Heart left ventricle (tissue), 16 donors: ENCODE measurements at regions not wholly inside any gene's neighbourhood (a gene's known extent, or its start where the extent isn't known, plus 50 kb on each side); places are given as distances from the start of the nearest gene placed in this dataset.

Experiments used
- ATAC-seq, 4 donors: fragments of 200-7000 bp; cut with Tn5 transposase; one replicate each; pipeline ENCODE4 v1.9.1; 2020 to 2022; ENCODE audit warnings: moderate library complexity in 4 of 4, mild to moderate bottlenecking in 3 of 4, moderate number of reproducible peaks in 1 of 4
- DNase-seq, 5 donors: peaks; one replicate each; pipeline ENCODE4 v3.0.0-alpha.2; 2020
- H3K27ac ChIP-seq, 12 donors: fragments of 200-600 bp; sonication (generic) in 4 of 12; one replicate each; pipeline versions ENCODE4 v1.5.0 to v1.8.0; 2016 to 2022; ENCODE audit warnings: mild to moderate bottlenecking in 2 of 12
- H3K27me3 ChIP-seq, 9 donors: fragments of 200-600 bp; sonication (generic) in 2 of 9; one replicate each; pipeline versions ENCODE4 v1.5.1 to v1.8.0; 2016 to 2022; ENCODE audit warnings: mild to moderate bottlenecking in 3 of 9
- H3K36me3 ChIP-seq, 9 donors: fragments of 200-600 bp; sonication (generic) in 2 of 9; one replicate each; pipeline versions ENCODE4 v1.5.0 to v1.8.0; 2018 to 2022; ENCODE audit warnings: mild to moderate bottlenecking in 2 of 9
- H3K4me1 ChIP-seq, 12 donors: fragments of 200-600 bp; sonication (generic) in 4 of 12; one replicate each; pipeline versions ENCODE4 v1.5.0 to v1.8.0; 2016 to 2022; ENCODE audit warnings: mild to moderate bottlenecking in 3 of 12
- H3K4me3 ChIP-seq, 12 donors: fragments of 200-600 bp; sonication (generic) in 4 of 12; one replicate each; pipeline versions ENCODE4 v1.5.0 to v1.8.0; 2017 to 2022; ENCODE audit warnings: mild to moderate bottlenecking in 9 of 12, moderate library complexity in 4 of 12
- H3K9me3 ChIP-seq, 12 donors: fragments of 200-600 bp; sonication (generic) in 4 of 12; one replicate each; pipeline versions ENCODE4 v1.5.0 to v1.8.0; 2016 to 2022; ENCODE audit warnings: mild to moderate bottlenecking in 1 of 12
- CTCF ChIP-seq, 12 donors: fragments of 200-600 bp; sonication (generic) in 4 of 12; IDR thresholded peaks; one replicate each; pipeline versions ENCODE4 v1.5.0 to v1.8.0; 2018 to 2022; ENCODE audit warnings: antibody characterized with exemption in 12 of 12, mild to moderate bottlenecking in 5 of 12
- POLR2A ChIP-seq, 2 donors: fragments of 450-650 bp; IDR thresholded peaks; one replicate each; pipeline ENCODE4 v1.6.1; 2017; ENCODE audit warnings: antibody characterized with exemption in 2 of 2, mild to moderate bottlenecking in 2 of 2, moderate library complexity in 2 of 2
- WGBS, 4 donors: extraction: QIAGEN DNeasy Blood & Tissue Kit in 2 of 4; methylation state at CpG; one replicate each; pipeline versions ENCODE4 v1.1.5 to v1.1.7; 2013 to 2018; 5-methylcytosine and 5-hydroxymethylcytosine counted together
- intact Hi-C, 10 donors: fragments of 100-400 bp; cut with DNase I; formaldehyde crosslinking; loops; one replicate each; pipeline versions ENCODE4 v1.11.1 to v1.14.2; 2022
- donor health status: ischemic (EF 13 %, LVEDD 7.1; RV severe dilation, severe dysfunction).
- donor health status: healthy with polysubstance abuse.
- donor health status: DM: no; HTN: yes; CAD: no.
- donor health status: DM: no; HTN: no; CAD: no.
- donor health status: ischemic (EF 25% LVEDD 6.9; RV normal size, moderate dysfunction).
- donor health status: ischemic (EF 25% LVEDD 5.7; RV mildly dilated, moderate dysfunction).
- donor health status: healthy.
- donor health status: DM: yes; HTN: yes; CAD: no.
- donor health status: ischemic (EF 35%, LVEDD 5.7; RV mildly dilated, moderate dysfunction).
- donor health status: nonischemic (EF 11% LVEDD 7.7; RV severe dilation, severe dysfunction).
- donor health status: DM: yes; HTN: yes; CAD: no.
- donor health status: PGD.
- donor health status: ischemic (EF 29% LVEDD 5.4; RV normal size, mild dysfunction).
- donor health status: nonischemic (EF 23%, LVEDD 6.1; RV moderate dilation, normal function).

DNA sequence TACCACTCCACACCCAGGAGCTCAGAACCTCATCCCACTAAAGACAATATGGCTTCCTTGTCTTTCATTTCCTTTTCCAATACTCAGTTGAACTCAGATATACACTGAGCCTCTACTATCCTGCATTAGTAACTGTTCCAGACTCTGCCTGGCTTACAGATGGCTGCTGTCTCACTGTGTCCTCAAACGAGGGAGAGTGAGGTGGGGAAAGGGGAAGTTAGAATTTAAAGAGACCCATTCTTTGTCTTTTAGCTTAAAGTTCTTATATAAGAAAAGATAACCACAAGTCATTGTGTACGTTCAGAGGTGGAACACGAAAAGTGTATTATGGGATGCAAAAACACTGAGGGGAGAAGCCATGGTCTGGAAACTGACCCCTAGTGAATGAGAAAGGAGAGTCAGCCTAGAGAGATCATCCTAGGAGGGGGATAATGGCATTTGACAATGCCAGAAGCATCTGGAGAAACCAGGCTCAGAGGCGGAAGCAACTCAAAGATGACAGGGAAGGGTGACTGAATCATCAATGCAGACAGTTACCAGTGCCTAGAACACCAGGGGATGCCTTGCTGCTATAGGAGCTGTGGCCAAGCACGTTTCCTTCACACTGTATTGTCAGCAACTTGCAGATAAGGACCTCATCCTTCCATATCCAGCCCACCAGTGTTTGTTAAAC is 170.7 kb downstream of the CYRIA start:
- H3K27ac ChIP-seq, result no peak overlapping the region
- no peaks in the 10 kb centered on the region for H3K4me1 ChIP-seq
- DNase-seq (no peak), ATAC-seq (no peak)
- H3K4me3 ChIP-seq, result no peak overlapping the region
- TF ChIP-seq CTCF (IDR thresholded peaks at IDR 0.05), result no peak
- no peak for TF ChIP-seq POLR2A (IDR thresholded peaks at IDR 0.05)
- peaks cover 0 to 6% (median 0%) of the 10 kb centered on the region in 9 donors for H3K27me3 ChIP-seq
- 57 to 71% (median 63%) methylated on average over 5 of the region's 5 CpGs for WGBS, 4 donors
- no peaks in the 10 kb centered on the region for H3K36me3 ChIP-seq
- no peaks in the 10 kb centered on the region for H3K9me3 ChIP-seq
- intact Hi-C loops, result loop anchor here in 1 of 10 donors (5.0 kb wide), 1 partner anchor 558 kb away; no protein-coding TSS in a partner anchor

DNA sequence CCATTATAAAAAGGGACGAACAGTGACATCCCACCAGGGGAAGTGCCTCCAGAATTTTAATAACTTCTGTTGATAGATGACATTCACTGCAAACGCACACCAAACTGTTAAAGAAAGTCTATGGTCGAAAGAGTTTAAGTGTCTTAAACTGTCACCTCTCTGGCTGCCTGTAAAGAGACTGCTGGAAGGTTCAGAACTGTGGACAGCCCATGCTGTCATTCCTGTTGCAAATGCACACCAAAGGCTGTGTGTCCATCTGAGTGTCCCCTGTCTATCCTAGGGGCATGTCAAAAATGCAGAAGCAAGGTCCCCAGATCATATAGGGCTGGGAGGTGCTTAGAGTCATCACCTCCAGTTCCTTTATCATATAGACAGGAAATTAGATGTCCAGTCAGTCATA is 171.8 kb downstream of the CYRIA start:
- TF ChIP-seq POLR2A (IDR thresholded peaks at IDR 0.05), result no peak
- TF ChIP-seq CTCF (IDR thresholded peaks at IDR 0.05), result no peak
- intact Hi-C loops, result loop anchor here in 1 of 10 donors (5.0 kb wide), 1 partner anchor 556 kb away; no protein-coding TSS in a partner anchor
- WGBS, 4 donors, result 71 to 77% (median 74%) methylated on average over 3 of the region's 3 CpGs

GRCh38 chr2:16487686-16488085 is 177.9 kb downstream of the CYRIA start:
- no peaks in the 10 kb centered on the region for H3K36me3 ChIP-seq
- no peaks in the 10 kb centered on the region for H3K4me1 ChIP-seq
- DNase-seq, result peak in 1 of 5 donors; percentile 10
- intact Hi-C loops, result loop anchor here in 9 of 10 donors (1.0 to 10.0 kb wide), 7 partner anchors 203 to 853 kb away; partner anchors contain the start of gene MYCN (in 2 of the 9)
- peak in 2 of 4 donors; percentile 62 to 70 for ATAC-seq
- H3K27ac ChIP-seq, result no peak overlapping the region
- TF ChIP-seq POLR2A (IDR thresholded peaks at IDR 0.05), result no peak
- peak; percentile 19 to 54 (median 42) for TF ChIP-seq CTCF (IDR thresholded peaks at IDR 0.05)
- peaks cover 0 to 6% (median 0%) of the 10 kb centered on the region in 9 donors for H3K27me3 ChIP-seq
- no peak overlapping the region for H3K4me3 ChIP-seq
- WGBS, 4 donors, result 39 to 48% (median 42%) methylated on average over 4 of the region's 4 CpGs
- H3K9me3 ChIP-seq, result no peaks in the 10 kb centered on the region

More for the DNA sequence above, 171.8 kb downstream of the CYRIA start:
- H3K9me3 ChIP-seq, result no peaks in the 10 kb centered on the region
- no peaks in the 10 kb centered on the region for H3K4me1 ChIP-seq
- H3K36me3 ChIP-seq, result no peaks in the 10 kb centered on the region
- ATAC-seq (no peak), DNase-seq (no peak)
- H3K4me3 ChIP-seq, result no peak overlapping the region
- H3K27ac ChIP-seq, result no peak overlapping the region
- H3K27me3 ChIP-seq, result peaks cover 0 to 6% (median 0%) of the 10 kb centered on the region in 9 donors

DNA sequence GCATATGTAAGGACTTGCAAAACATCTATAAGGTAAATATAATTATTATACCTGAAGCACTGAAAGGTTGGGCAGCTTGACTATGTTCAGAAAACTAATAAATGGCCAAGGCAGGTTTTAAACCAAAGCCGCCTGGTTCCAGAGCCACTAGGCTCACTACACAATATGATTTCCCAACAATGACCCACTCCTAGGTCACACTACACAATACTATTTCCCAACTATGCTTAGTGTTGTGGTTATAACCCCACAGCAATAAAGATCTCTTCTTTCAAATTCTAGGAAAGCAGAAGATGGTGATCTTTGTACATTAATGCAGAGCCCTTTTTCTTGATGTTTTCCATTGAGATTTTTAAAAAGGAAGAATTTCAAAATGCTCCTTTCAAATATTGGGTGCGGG is 180.4 kb downstream of the CYRIA start:
- Histone ChIP-seq H3K36me3 (no peaks in the 10 kb centered on the region), H3K27me3 (no peaks in the 10 kb centered on the region), H3K4me3 (no peak overlapping the region), H3K9me3 (no peaks in the 10 kb centered on the region), H3K27ac (no peak overlapping the region), H3K4me1 (no peaks in the 10 kb centered on the region)
- DNase-seq, result no peak
- 92 to 96% (median 94%) methylated on average over 2 of the region's 2 CpGs for WGBS, 4 donors
- TF ChIP-seq POLR2A (IDR thresholded peaks at IDR 0.05), result no peak
- intact Hi-C loops, result loop anchor here in 7 of 10 donors (5.0 to 10.0 kb wide), 5 partner anchors 200 to 850 kb away; partner anchors contain the start of gene MYCN (in 2 of the 7)
- no peak for ATAC-seq
